Karpas-422 (cell line): ENCODE measurements at regions not wholly inside any gene's neighbourhood (a gene's known extent, or its start where the extent isn't known, plus 50 kb on each side); places are given as distances from the start of the nearest gene placed in this dataset.
"Not testable (repeated sequence)": the region's sequence is repeated elsewhere in the genome, so short reads cannot be mapped to it uniquely, and the experiment has no call there.

Experiments
- DNase-seq: peaks from one replicate; pipeline ENCODE4 v3.0.0-alpha.2; 2015
- H2AFZ ChIP-seq: fragments of 200-600 bp; sonication (generic); 2 replicates; pipeline ENCODE4 v1.6.1; 2014; ENCODE audit warnings: antibody characterized with exemption, low read length, mixed read lengths
- H3K27ac ChIP-seq: fragments of 200-600 bp; sonication (generic); 2 replicates; pipeline ENCODE4 v1.5.1; 2014; ENCODE audit warnings: mild to moderate bottlenecking, low read length, moderate library complexity
- H3K27me3 ChIP-seq: fragments of 200-600 bp; sonication (generic); 2 replicates; pipeline ENCODE4 v1.6.1; 2014; ENCODE audit warnings: low read length, mixed read lengths
- H3K36me3 ChIP-seq: fragments of 200-600 bp; sonication (generic); 2 replicates; pipeline ENCODE4 v1.6.1; 2014; ENCODE audit warnings: low read length, mixed read lengths; ENCODE audit not compliant: insufficient read depth
- H3K4me1 ChIP-seq: fragments of 200-600 bp; sonication (generic); 2 replicates; pipeline ENCODE4 v1.6.1; 2014; ENCODE audit warnings: mild to moderate bottlenecking, low read length, mixed read lengths
- H3K4me2 ChIP-seq: fragments of 200-600 bp; sonication (generic); 2 replicates; pipeline ENCODE4 v1.6.1; 2014; ENCODE audit warnings: low read length, low read depth, mild to moderate bottlenecking; ENCODE audit not compliant: poor library complexity, severe bottlenecking
- H3K4me3 ChIP-seq: fragments of 200-600 bp; sonication (generic); 2 replicates; pipeline ENCODE4 v1.5.1; 2014; ENCODE audit warnings: mild to moderate bottlenecking, antibody characterized with exemption, low read length, mixed read lengths
- H3K79me2 ChIP-seq: fragments of 200-600 bp; sonication (generic); 2 replicates; pipeline ENCODE4 v1.6.1; 2014; ENCODE audit warnings: mild to moderate bottlenecking, low read length, mixed read lengths
- H3K9ac ChIP-seq: fragments of 200-600 bp; sonication (generic); 2 replicates; pipeline ENCODE4 v1.6.0; 2014; ENCODE audit warnings: low read length
- H3K9me2 ChIP-seq: fragments of 200-600 bp; sonication (generic), shearing (Covaris generic); replicated peaks from 2 replicates; pipeline ENCODE4 v1.6.0; 2014; ENCODE audit warnings: mild to moderate bottlenecking, low read length, moderate library complexity; ENCODE audit not compliant: insufficient read depth
- H3K9me3 ChIP-seq: fragments of 300-700, 200-600 bp; sonication (generic); 2 replicates; pipeline ENCODE4 v1.6.1; 2014; ENCODE audit warnings: low read length, mixed read lengths
- H4K20me1 ChIP-seq: fragments of 200-600 bp; sonication (generic); 2 replicates; pipeline ENCODE4 v1.6.1; 2014; ENCODE audit warnings: mild to moderate bottlenecking, antibody characterized with exemption, low read length, low read depth; ENCODE audit not compliant: insufficient read depth

DNA sequence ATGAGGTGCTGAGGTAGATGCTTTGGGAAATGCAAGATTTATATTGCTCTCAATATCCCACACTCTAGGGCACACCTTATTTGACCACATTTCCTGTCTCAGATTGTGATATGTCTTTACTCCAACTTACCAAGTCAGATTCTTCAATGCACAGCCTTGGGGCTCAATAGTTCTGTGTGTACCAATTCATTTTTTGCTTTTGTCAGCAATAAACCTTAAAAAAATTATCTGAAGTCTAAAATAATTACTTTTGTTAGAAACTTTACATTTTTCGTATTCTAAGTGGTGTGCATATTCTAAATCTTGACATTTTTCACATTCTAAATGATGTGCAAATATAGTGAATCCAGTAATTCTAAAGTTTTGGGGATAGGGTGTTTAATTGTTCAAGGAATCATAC, 447.5 kb upstream of the COX7C start:
- no peaks in the 10 kb centered on the region for H3K4me1 ChIP-seq
- H3K9ac ChIP-seq = no peak overlapping the region
- H3K4me2 ChIP-seq = no peak overlapping the region
- H3K9me2 ChIP-seq = no peaks in the 10 kb centered on the region
- H3K4me3 ChIP-seq = no peak overlapping the region
- no peak overlapping the region for H3K27ac ChIP-seq
- H4K20me1 ChIP-seq = no peaks in the 10 kb centered on the region
- no peaks in the 10 kb centered on the region for H3K27me3 ChIP-seq
- DNase-seq = no peak
- H3K36me3 ChIP-seq = no peaks in the 10 kb centered on the region
- H3K79me2 ChIP-seq = no peaks in the 10 kb centered on the region
- H2AFZ ChIP-seq = no peak overlapping the region
- H3K9me3 ChIP-seq = peaks cover 24% of the 10 kb centered on the region

DNA sequence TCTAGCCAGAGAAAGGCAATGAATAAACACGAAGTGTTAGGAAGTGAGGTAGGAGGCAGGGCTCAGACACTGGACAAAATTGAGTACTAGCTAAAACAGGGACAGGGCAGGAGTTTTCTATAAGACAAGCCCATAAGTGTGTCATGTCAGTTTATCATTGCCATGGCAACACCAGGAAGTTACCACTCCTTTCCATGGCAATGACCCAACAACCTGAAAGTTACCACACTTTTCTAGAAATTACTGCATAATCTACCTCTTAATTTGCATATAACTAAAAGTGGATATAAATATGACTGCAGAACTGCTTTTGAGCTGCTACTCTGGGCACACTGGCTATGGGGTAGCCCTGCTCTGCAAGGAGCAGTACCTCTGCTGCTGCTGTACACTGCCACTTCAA, 442.5 kb upstream of the COX7C start:
- Histone ChIP-seq H2AFZ (no peak overlapping the region), H3K9ac (no peak overlapping the region), H3K4me1 (no peaks in the 10 kb centered on the region), H4K20me1 (no peaks in the 10 kb centered on the region), H3K27me3 (no peaks in the 10 kb centered on the region), H3K4me3 (no peak overlapping the region), H3K27ac (no peak overlapping the region), H3K4me2 (no peak overlapping the region), H3K9me2 (no peaks in the 10 kb centered on the region), H3K79me2 (no peaks in the 10 kb centered on the region), H3K9me3 (peaks cover 31% of the 10 kb centered on the region), H3K36me3 (no peaks in the 10 kb centered on the region)
- DNase-seq = no peak

DNA sequence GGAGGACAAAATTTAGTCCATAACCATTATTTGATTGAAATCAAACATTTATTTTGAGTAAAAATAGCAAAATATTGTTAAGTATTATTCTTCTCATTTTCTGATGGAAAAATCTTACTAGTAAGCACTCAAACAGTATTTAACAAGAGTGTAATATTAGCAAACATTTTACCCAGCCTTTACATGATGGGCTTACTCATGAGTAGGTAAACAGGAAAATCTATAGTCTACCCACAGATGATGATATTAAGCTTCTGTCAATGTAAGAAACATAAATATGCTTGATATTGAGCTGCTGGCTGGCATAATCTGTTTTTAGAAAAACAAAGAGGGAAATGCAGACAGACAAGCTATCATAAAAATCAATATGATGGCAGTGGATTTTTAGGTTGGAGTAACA, 418.5 kb upstream of the COX7C start:
- Histone ChIP-seq H3K9me2 (no peaks in the 10 kb centered on the region), H3K9me3 (peaks cover 5% of the 10 kb centered on the region; the same call in 1 of the 2 replicates), H3K4me3 (no peak overlapping the region), H3K36me3 (no peaks in the 10 kb centered on the region), H4K20me1 (no peaks in the 10 kb centered on the region), H2AFZ (no peak overlapping the region), H3K27ac (no peak overlapping the region), H3K4me2 (no peak overlapping the region), H3K9ac (no peak overlapping the region), H3K27me3 (no peaks in the 10 kb centered on the region), H3K4me1 (no peaks in the 10 kb centered on the region), H3K79me2 (no peaks in the 10 kb centered on the region)
- DNase-seq = no peak

DNA sequence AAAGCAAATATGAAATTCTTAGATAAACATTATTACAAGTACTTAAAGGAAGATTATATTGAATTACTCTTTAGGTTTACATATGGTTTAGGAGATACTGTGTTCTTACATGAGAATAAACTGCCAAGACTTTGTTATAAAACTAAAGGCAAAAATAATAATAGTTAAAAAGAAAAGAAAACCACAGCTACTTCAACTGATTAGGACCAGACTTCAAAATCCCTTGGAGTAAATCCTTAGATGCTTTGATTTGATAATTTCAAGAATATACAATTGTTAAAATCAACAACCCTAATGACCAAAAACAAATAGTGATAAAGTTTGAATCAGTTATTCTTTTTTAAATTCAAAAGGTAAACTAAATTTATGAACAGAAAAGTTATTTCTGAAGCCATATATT, 389.6 kb upstream of the COX7C start:
- H4K20me1 ChIP-seq = no peaks in the 10 kb centered on the region
- H3K27ac ChIP-seq = no peak overlapping the region
- H3K9ac ChIP-seq = no peak overlapping the region
- no peaks in the 10 kb centered on the region for H3K79me2 ChIP-seq
- no peak overlapping the region for H2AFZ ChIP-seq
- no peak overlapping the region for H3K4me2 ChIP-seq
- no peaks in the 10 kb centered on the region for H3K4me1 ChIP-seq
- H3K27me3 ChIP-seq = no peaks in the 10 kb centered on the region
- DNase-seq = no peak
- peaks cover 13% of the 10 kb centered on the region for H3K9me3 ChIP-seq
- no peaks in the 10 kb centered on the region for H3K36me3 ChIP-seq
- H3K9me2 ChIP-seq = no peaks in the 10 kb centered on the region
- H3K4me3 ChIP-seq = no peak overlapping the region

DNA sequence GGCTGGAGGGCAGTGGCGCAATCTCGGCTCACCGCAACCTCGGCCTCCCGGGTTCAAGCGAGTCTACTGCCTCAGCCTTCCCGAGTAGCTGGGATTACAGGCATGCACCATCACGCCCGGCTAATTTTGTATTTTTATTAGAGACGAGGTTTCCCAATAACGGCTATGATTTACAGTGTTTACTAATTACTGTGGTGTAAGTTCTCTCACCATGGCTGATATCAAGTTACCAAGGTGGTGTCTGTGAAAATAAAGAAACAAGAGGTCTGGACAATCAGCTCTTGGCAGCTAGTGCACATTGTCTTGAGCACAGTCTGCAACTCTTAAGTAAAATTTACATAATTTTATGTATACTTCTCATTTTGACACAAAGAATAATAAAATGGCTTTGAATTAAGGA, 385.5 kb upstream of the COX7C start:
- H3K79me2 ChIP-seq = no peaks in the 10 kb centered on the region
- H3K4me3 ChIP-seq = no peak overlapping the region
- H4K20me1 ChIP-seq = no peaks in the 10 kb centered on the region
- no peak overlapping the region for H3K9ac ChIP-seq
- DNase-seq = no peak
- no peaks in the 10 kb centered on the region for H3K36me3 ChIP-seq
- H3K9me2 ChIP-seq = no peaks in the 10 kb centered on the region
- H2AFZ ChIP-seq = no peak overlapping the region
- H3K27me3 ChIP-seq = no peaks in the 10 kb centered on the region
- H3K27ac ChIP-seq = no peak overlapping the region
- peaks cover 3% of the 10 kb centered on the region; the same call in 1 of the 2 replicates for H3K9me3 ChIP-seq
- H3K4me1 ChIP-seq = no peaks in the 10 kb centered on the region
- H3K4me2 ChIP-seq = no peak overlapping the region

DNA sequence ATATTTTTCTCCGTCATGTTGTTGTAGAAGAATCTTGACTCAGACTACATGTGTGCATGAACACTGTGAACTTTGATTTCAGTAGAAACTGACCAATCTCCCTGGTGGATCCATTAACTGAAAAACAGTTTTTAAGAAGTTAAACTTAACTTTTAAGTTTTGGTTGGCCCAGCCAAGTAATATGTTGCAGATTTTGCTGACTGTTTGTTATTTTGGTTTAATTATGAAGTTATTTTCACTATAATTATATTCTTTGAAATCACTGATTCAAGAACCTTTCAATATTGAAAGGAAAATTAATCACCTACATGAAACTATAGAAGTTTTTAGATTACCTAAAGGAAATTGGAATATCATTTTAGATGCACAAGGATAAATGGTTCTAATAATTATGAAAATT, 373.6 kb upstream of the COX7C start:
- Histone ChIP-seq H3K27me3 (no peaks in the 10 kb centered on the region), H3K79me2 (no peaks in the 10 kb centered on the region), H3K4me2 (no peak overlapping the region), H3K9me3 (no peaks in the 10 kb centered on the region; the same call in 1 of the 2 replicates), H3K27ac (no peak overlapping the region), H3K36me3 (no peaks in the 10 kb centered on the region), H3K4me3 (no peak overlapping the region), H3K9me2 (no peaks in the 10 kb centered on the region), H2AFZ (no peak overlapping the region), H3K4me1 (no peaks in the 10 kb centered on the region), H3K9ac (no peak overlapping the region), H4K20me1 (no peaks in the 10 kb centered on the region)
- DNase-seq = no peak

DNA sequence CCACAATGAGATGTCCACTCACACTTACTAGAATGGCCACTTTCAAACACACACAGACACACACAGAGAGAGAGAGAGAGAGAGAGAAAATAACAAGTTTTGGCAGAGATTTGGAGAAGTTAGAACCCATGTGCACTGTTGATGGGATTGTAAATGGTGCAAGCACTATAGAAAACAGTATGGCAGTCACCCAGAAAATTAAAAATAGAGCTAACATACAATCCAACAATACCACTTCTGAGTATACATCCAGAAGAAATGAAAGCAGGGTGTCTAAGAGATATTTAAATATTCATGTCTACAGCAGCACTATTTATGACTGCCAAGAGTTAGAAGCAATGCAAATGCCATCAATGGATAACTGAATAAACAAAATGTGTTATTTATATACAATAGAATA, 359.9 kb upstream of the COX7C start:
- no peak overlapping the region for H3K9ac ChIP-seq
- no peak overlapping the region for H3K27ac ChIP-seq
- H3K27me3 ChIP-seq = no peaks in the 10 kb centered on the region
- peaks cover 16% of the 10 kb centered on the region for H3K9me3 ChIP-seq
- H4K20me1 ChIP-seq = no peaks in the 10 kb centered on the region
- no peak overlapping the region for H3K4me2 ChIP-seq
- H3K79me2 ChIP-seq = no peaks in the 10 kb centered on the region
- no peaks in the 10 kb centered on the region for H3K4me1 ChIP-seq
- H2AFZ ChIP-seq = no peak overlapping the region
- DNase-seq = no peak
- H3K4me3 ChIP-seq = no peak overlapping the region
- no peaks in the 10 kb centered on the region for H3K36me3 ChIP-seq
- no peaks in the 10 kb centered on the region for H3K9me2 ChIP-seq

DNA sequence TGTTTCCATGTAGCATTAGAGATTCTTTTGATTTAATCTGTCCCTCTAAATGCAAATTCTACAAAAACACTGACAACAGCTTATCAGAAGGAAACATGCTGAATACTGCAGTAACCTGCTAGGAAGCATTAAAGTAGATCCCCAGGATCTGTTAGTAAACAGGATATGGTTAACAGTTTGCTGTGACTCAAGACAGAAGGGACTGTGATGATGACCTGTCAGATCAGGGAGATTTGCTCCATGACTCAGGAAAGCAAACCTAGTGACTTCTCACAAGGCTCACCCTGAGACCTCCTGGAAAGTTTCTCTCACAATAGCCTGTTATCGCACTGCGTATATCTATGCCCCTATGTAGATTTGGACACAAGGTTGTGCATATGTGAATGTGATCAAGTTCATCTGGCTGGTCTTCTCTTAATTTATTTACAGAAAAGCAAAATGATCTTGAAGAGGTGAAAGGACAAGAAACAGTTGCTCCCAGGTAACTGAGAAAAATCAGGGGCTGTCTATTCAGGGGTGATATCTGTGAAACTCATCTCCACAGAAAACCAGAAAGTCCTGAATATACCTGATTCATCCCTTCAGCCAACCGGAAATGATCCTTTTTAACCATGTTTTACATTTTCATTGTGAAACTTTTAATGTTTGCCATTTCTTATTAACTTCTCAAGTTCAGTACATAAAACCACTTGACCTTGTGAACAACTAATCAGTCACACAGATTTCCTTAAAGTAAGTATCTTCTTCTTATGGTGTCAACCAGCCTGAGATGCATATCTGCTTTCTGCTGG, 333.1 kb upstream of the COX7C start:
- not testable (repeated sequence) for H3K9ac ChIP-seq, H3K4me2 ChIP-seq, H3K27ac ChIP-seq, H3K9me2 ChIP-seq, H3K9me3 ChIP-seq, H2AFZ ChIP-seq, H3K4me1 ChIP-seq, DNase-seq, H3K79me2 ChIP-seq, H3K4me3 ChIP-seq, H3K27me3 ChIP-seq, H4K20me1 ChIP-seq, H3K36me3 ChIP-seq
